HG03354 (cell line): ENCODE measurements at regions not wholly inside any gene's neighbourhood (a gene's known extent, or its start where the extent isn't known, plus 50 kb on each side); places are given as distances from the start of the nearest gene placed in this dataset.

ENCODE experiments used
- ATAC-seq: cut with Tn5 transposase; IDR thresholded peaks from one replicate; pipeline ENCODE4 v1.9.1; 2021; ENCODE audit warnings: mild to moderate bottlenecking; ENCODE audit not compliant: unreplicated experiment, poor library complexity, severe bottlenecking

GRCh38 chr5:111952555-111952954 lies 195.6 kb upstream of the NREP start:
- no peak for ATAC-seq

- ATAC-seq = no peak
Observed at GRCh38 chr5:111950660-111951059, 193.7 kb upstream of the NREP start.

DNA sequence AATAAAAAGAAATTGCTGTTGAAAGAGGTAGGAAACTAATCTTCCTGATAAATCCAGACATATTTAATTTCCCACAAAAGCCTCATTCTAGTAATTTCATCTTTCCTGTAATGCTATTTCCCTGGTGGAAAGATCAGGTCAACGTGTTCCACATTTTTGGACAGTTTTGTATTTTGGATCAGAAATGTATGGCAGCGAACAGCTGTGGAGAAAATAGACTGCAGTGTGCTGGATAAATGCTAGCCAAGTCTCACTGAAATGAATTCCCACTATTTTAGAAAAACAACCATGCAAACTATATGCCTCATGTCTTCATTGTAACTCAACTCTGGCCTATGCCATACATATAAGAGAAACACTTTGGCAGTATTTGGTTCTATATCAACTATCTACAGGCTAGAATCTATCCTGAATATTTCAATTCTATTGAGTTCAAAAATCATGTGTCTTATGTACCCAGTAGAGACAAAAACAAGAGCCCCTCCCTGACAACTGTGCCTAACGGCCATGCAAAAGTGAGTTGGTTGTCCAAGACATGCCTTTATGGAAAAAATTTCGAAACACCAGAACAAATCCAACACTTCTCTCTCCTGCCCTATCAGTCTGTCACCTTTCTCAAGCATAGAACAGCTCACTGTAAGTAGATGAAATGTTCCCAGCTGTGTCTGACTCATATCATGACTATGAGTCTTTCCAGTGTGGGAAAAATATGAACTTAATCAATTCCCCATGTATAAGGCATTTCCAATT lies 191.3 kb upstream of the NREP start:
- ATAC-seq = no peak

DNA sequence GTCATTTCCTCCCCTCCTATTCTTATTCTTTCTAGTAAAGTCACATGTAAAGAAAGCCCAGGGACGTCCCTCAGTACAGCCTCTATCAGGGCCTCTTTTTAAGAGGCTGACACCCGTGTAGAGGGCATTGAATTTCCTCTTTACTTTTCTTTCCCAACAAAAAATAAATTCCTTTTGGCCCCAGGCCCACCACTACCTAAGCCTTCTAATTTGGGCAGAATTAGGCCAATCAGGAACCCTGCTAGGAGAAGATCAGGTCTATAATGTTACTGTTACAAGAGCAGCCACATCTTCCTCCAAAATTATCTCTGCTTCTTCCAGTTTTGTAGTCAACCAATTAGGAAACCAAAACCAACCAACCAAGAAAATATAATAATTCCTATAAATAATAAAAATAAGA lies 189.6 kb upstream of the NREP start:
- ATAC-seq = no peak

DNA sequence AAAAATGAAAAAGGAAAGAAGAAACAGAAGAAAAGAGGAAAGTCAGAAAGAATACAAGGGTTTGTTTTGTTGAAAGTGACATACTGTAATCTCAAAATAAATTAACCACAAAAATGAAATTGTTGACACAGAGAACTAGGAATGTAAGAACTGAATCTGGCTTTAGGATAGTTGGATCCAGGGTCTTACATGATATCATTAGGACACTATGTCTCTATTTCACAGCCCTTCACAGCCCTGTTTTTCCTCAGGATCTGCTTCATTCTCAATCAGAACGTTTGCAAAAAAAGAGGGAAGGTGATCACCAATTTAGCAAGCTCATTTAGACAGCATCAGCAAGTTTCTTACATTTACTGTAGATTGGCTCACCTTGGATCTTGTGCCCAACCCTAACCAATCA lies 188.5 kb upstream of the NREP start:
- no peak for ATAC-seq

DNA sequence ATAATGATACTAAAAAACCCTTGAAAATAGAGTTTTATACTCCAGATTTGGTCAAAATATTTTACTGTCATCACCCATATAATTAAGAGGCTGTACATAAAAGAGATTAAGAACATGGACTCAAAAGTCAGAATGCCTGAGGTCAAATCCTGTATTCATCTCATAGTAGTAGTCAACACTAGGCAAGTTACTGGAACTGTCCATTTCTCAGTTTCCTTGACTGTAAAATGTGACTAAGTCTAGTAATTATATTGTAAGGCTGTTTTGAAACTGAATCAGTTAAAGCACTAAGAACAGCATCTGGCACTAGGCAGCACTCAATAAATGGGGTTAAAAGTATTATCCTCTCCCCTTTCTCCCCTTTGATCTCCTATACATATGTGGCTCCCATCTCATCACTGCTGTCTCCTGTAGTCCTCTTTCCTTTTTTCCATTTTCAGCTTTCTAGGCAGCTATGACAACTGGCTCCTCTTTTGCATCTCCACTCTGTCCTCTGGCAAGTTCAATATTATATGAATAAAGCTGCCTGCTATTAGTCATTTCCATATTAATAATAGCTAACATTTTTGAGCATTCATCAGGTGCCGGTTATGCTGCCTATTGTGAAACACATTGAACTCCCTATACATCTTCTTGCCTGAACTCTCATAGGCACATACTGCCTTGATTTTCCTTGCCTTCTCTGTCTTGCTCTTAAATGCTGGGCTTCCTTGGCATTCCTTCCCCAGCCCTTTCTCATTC lies 185.8 kb upstream of the NREP start:
- no peak for ATAC-seq

- no peak for ATAC-seq
Observed at GRCh38 chr5:111942201-111942600, 185.2 kb upstream of the NREP start.

- no peak for ATAC-seq
Observed at GRCh38 chr5:111937094-111937493, 180.1 kb upstream of the NREP start.

DNA sequence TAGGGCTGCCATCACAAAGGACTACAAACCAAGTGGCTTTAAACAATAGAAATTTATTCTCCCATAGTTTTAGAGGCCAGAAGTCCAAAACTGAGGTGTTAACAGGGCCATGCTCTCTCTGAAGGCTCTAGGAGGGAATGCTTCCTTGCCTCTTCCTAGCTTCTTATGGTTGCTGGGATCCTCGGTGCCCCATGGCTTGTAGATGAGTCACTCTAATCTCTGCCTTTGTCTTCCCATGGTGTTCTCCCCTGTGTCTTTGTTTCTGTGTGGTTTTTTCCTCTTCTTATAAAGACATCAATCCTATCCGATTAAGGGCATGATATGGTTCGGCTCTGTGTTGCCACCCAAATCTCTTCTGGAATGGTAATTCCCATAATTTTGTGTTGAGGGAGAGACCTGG lies 178.8 kb upstream of the NREP start:
- ATAC-seq = no peak

DNA sequence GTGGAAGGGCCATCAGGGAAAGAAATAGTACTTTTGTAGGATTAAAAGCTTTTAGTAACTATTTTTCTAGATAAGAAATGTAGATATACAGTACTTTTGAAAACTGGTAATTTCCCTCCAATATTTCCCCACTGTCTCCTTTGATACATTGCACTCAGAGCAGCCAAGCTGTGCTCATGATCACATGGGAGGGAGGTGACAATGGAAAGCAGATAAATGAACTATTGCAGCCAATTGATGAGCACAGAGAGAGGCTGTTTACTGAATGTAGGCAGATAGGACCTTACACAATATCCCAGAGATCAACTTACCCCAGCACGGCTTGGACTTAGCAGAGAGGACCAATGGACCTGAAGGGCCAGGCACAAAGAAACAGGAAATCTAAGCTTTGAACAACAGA lies 178.0 kb upstream of the NREP start:
- ATAC-seq = no peak

- no peak for ATAC-seq
Observed at GRCh38 chr5:111934511-111934910, 177.5 kb upstream of the NREP start.

- no peak for ATAC-seq
Observed at GRCh38 chr5:111933086-111933485, 176.1 kb upstream of the NREP start.

- ATAC-seq = no peak
Observed at GRCh38 chr5:111932628-111933027, 175.6 kb upstream of the NREP start.

DNA sequence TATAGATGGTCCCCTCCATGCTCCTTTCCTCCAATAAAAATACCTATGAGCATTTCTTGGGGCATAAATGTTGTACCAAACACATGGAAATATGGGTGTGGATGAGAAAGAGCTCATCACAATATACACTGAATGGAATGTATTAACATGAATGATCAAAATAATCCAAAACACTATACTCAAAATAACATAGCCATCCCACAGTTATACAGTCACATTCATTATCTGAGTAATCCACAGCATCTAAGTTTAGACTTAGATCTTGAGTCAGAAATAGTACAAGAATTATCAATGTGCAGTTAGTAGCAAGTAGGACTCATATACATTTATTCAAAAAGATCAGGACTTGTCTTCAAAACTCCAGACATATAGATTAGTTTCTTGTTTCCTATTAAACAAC lies 175.2 kb upstream of the NREP start:
- no peak for ATAC-seq

GRCh38 chr5:111931655-111932054 lies 174.7 kb upstream of the NREP start:
- ATAC-seq = no peak

DNA sequence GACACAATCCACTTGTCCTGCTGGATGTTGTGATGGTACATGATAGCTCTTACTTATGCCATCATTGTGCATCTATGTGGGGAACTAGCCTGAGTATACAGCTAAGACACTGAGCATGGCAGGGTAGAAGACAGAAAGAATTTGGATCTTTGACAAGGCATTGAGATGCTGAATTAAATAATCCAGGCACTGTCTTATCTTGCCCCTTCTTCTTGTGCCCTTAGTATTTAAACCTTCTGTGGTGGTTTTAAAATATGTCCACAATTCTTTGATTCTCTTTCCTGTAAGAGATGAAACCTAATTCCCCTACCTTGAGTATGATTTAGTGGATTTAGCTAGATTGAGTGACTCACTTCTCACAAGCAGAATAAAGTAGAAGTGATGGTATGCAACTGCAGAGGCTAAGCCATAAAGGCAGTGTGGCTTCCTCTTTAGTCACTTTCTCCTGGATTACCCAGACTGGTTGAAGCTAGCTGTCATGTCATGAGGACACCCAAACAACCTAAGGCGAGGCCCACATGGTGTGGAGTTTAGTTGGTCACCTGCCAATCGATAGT lies 174.0 kb upstream of the NREP start:
- ATAC-seq = no peak

- no peak for ATAC-seq
Observed at GRCh38 chr5:111930449-111930848, 173.5 kb upstream of the NREP start.

GRCh38 chr5:111929867-111930266 lies 172.9 kb upstream of the NREP start:
- no peak for ATAC-seq

- ATAC-seq = no peak
Observed at GRCh38 chr5:111929261-111929660, 172.3 kb upstream of the NREP start.

DNA sequence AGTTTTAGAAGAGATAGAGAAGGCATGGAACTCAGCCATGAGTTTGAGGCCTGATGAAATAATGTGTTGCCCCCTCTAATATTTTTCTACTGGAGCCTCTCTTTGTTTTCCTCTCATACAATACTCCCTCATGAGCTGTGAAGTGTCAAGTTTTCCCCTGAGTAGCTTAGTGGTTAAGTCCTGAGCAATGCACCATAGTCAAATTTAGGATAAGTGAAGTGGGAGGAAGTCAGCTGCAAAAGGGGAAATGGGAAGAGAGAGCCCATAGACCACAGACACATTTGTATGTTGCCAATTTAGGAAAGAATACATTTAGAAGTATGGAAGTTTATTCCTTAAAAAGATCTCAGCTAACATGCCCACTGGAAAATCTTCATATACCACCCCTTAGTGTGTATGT lies 171.5 kb upstream of the NREP start:
- no peak for ATAC-seq

DNA sequence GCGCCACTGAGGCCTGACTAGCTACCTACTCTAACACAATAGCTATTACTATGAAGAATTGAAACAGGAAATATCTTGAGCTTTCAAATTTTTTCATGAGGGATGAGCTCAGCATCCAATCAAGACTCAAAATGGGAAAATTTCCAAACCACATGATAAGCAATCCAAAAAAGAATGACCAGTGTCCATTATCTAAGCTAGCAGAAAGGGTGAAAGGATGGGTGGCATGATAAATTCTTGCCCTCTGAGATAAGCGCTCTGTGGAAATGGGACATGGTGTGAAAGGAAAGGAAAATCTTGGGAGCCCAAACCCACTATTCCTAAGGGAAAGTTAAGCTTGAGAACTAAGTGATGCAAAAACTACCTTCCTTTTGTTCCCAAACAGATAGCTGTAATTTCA lies 170.2 kb upstream of the NREP start:
- no peak for ATAC-seq
